Hepatic stellate cell (primary cell): ENCODE measurements at regions not wholly inside any gene's neighbourhood (a gene's known extent, or its start where the extent isn't known, plus 50 kb on each side); places are given as distances from the start of the nearest gene placed in this dataset.
"Not testable (repeated sequence)": the region's sequence is repeated elsewhere in the genome, so short reads cannot be mapped to it uniquely, and the experiment has no call there.

Experiments
- DNase-seq: peaks from one replicate; pipeline ENCODE4 v3.0.0; 2011; ENCODE audit warnings: low spot score

DNA sequence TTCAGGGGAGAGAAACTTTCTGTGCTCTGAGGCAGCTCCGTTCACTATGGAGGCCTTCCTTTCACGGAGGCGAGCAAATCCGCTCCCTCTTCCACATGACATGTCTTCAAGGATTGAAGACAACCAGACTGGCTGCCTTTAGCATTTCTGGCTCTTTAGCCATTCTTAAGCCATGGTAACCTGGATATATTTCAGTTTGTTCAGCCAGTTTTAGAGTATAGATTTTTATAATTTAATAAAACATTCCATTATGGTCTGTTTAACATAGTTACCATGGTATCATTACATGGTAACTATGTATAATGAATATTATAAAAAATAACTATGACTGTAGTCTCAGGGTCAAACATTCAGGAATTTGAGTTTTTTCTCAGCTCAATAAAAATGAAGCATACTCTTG, 54.2 kb upstream of the NFIA start:
- no peak for DNase-seq

DNA sequence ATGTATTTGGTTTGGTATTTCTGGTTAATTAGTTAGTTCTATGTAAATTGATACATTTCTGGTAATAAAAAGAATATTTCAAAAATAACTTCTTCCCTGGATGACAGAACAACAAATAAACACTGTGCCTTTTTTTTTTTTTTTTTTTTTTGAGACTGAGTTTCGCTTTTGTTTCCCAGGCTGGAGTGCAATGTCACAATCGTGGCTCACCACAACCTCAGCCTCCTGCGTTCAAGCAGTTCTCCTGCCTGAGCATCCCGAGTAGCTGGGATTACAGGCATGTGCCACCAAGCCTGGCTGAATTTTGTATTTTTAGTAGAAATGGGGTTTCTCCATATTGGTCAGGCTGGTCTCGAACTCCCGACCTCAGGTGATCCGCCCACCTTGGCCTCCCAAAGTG, 64.3 kb upstream of the NFIA start:
- not testable (repeated sequence) for DNase-seq

DNA sequence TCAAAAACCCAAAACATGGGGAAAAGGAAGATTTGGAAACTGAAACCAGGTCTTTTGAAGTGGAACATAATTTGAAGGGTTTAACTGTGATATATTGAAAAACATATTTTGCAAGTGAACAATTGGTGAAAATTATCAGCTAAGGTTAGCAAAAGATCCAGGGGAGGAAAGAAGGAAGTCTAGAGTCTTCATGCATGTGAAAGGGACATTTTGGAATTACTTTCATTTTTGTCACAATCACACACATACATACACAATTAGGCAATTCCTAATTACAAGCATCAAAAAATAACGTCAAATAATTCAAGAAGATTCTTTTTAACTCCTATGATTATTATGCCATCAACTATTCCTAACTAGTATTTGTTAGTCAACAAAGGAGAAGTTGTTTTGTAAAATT, 64.7 kb upstream of the NFIA start:
- DNase-seq: no peak

DNA sequence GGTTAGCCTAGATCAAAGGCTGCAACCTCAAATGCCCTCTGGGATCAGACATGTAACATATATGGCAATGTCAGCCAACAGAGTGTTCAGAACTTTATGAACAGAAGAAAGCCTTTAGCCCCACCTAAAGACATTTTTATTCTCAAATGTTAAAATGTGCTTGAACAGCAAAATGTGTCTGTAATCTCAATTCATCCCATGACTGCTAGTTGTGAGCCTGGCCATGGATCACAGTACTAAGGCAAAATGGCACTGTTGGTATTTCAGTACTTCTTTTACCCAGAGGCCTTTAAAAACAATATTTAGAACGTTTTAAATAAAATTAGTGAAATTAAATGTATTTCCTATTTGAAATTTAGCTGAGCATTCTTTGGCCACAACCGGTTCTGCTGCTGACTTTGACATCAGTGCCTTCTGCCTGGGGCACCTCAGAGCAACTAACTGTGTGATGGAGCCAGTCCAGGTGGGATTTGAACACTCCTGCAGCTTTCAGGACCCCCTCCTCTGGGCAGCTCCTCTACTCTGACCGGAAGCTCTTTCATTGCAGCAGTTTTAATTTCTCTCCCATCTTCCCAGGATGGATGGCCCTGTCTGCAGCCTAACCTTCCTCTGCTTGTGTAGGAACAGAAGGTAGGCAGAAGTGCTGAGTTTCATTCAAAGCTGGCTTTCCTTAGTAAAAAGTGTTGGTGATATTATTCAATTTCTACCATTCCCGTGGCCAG, 68.3 kb upstream of the NFIA start:
- no peak for DNase-seq

DNA sequence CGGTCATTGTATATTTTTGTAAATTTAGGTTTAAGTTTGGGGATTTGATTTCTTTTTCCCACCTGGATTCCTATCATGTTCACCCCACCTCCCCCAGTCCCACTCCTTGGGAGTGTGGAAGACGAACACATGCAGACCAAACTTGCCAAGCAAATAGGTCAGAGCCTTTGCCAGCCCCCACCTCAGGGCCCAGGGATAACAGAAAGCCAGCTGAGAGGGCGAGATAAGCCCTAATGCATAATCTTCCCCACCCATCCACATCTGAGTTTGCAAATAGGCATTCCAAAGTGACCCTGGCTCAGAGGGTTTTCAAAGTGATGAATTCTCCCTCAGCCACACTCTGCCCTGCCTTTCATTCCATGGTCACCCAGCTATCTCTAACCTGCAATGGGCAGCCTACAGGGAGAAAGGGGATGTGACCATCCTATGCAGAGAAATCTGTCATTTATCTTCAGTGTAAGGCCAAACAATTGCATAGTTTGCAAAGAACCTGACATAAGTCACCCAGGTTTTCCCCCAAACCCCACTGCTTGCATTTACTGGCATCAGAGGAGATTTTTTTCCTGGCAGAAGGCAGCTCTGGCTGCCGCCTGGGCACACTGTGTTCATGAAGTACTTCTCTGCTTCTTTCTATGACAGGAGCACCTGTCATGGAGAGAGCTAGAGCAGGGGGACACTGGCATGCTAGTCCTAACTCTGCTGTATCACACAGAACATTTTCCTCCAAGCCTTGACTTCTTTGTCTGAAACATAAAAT, 69.0 kb upstream of the NFIA start:
- no peak for DNase-seq

DNA sequence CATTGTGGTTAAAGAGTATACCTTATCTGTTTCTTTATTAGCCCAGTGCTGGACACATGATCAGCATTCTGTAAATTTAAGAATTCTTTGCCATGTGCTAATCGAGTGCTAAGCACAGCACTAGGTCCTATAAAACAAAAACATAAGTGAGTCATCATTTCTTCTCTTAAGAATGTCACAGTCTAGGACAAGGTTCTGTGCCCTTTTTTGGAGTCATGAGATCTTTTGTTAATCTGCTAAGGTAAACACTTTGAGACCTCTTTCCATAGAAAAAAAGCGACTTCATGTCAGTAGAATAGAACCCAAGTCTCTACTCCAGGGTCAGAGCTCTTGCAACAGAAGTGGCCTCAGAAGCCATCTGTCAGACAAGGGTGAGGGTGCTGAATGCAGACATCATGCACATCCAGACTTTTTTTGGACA, 70.0 kb upstream of the NFIA start:
- no peak for DNase-seq

DNA sequence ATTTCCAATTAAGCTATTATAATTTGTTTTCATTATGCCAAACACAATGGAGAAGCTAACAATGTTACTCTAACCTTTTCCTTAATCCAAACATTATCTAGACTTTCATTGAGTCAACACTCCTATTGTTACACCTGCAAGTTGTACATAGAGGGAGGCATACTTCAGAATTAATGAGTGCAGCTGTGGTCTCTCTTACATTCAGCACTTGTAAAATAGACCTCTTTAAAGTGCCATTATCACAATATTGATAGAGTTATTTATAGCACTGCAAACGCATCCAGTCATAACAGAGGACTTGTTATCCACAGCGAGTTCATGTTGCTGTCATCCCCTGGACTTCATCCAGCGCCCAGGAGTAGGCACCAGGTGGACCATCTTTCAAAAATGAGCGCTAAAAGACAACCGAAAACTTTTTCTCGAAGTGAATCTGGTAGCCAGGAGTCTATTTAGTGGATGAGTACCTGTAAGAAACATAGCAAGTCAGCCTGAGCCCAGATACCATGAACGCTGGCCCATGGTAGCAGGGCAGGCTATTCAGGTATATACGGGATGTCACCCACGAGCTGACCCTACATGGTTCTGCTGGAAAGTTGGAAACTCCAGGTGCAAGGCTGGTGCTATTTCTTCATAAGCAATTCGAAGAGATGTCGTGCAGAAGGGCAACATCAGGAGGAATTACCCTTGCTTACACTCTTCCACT, 70.6 kb upstream of the NFIA start:
- no peak for DNase-seq

DNA sequence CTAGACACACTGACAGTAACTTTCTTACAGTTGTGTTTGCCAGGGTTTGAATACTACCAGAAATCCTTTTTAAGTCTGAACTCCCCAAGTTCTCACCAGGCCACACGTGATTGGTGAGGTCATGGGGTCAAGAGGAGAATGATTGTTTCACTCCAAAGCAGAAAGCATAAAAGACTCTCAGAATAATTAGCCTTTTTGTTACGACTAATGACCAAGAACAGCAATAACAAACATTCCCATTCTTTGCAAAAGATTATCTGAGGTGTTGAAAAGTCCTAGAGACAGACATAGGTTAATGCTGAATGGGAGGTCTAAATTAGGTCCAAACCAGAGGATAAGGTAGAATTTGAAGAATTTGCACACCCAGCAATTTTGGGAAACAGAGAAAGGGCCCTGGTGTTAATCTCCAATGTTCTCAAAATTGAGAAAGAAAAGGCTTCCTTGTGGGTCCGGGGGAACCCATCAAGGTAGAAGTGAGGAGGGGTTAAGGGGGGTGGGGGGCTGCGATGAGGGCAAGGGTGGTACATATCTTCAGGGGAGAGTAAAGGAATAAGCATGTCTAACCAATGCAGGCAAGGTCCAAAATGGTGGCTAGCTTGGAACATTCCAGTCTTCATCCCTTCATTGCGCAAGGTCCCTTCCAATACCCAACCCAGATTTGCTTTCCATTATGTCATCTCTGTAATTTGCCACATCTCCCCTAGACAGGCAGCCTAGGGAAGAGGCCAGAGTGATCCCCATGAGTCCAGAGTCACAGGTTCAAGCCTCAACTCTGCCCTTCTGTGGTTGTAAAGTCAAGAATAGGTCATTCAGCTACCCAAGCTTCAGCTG, 74.6 kb upstream of the NFIA start:
- no peak for DNase-seq

DNA sequence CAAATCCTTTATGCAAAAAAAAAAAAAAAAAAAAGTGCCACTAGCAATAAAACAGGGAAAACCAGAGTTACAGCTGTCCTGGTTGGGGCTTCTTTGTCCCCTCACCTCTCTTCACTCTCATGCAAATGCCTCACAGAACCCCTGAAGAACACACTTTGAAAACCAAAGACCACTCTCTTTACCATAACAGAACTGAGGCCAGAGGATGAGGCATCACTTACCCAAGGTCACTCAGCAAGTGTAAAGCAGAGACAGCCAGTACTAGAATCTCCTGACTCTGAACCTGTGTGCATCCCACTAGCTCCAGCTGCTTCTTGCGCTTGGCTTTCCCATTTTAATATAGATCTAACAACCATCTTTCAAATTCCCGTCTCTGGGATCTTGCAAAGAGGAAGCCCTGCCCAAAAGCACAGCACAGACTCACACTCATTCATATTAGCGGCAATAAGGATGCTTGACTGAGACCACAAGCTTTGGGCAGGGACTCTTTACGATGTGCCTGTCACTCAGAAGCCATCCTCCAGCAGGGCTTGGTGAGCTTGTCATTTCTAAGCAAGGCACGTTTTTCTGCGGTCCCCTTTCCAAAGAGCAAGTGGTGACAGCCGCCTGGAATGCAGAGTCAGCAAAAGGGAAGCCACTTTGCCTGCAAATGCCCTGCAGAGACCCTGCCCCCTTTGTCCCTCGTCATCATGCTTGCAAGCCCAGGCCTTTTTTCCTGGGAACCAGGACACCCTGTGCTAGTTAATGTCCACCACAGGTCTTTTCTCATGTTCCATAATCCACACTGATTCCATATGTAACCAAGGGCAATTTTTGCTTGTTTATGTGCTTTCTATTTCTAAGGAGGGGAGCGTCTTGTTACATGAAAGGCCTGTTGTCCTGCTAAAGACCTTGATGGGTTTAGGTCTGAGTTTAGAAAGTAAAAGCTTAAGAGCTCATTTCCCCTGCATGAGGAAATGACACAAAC, 76.5 kb upstream of the NFIA start:
- no peak for DNase-seq

DNA sequence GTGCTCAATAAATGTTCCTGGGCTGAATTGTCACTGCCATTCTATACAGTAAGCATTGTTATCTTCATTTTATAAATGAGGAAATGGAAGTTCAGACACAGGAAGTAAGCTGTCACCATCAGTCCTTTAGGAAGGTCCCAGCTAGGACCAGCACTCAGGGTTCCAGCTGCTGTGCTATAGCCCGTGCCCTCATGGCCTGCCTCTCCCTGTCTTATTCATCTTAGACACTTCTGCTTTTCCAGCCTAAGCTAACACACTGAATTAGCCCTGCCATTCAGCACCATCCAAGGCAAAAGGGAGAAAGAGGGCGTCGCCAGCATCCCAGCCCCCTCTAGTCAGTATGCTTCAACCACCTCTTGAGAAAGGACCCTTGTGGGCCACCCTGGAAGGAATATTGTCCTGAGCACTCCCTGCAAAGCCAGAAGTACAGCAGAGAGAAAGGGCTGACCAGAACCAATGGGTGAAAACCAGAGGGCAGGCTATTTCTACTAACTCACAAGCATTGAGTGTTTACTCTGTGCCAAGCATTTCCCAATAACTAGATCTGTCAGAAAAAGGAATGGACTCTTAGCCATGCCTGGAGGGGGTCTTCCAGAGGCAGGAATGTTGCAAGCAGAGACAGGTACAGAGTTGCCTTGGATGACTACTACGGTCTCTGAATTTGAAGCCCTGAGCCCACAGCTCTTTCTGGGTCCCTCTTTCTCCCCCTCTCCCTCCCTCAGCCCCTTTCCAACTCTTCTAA, 77.9 kb upstream of the NFIA start:
- DNase-seq: no peak

DNA sequence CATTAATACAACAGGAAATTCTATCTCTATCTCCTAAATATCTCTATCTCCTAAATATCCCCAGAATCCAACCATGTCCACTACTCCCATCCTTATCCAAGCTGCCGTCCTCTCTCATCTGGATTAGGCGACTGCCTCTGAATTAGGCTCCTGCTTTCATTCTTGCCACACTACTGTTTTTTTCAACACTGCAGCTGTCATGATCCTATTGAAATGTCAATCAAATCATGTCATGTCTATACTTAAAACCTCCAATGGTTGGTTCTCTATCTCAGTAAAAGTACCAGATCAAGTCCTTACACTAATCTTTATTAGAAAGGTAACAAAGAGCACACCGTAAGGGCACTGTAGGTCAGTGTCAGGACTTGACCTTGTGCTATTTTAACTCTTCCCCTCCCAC, 82.0 kb upstream of the NFIA start:
- DNase-seq: no peak

DNA sequence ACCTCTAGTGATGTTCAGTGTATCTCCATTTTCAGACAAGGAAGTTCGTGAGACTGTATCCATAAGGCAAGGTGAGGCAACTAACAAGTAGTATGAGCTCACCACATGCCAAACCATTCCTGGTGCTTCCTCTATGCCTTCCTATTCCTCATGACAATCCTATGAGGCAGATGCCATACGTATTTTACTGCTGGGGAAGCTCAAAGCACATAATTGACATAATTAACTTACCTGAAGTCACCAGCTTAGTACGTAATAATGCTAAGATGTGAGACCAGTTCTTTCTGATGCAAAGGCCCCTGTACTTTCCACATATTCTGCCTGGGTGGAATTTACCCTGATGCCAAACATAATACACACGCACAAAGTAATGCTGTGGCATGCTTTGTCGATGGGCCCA, 83.6 kb upstream of the NFIA start:
- no peak for DNase-seq

DNA sequence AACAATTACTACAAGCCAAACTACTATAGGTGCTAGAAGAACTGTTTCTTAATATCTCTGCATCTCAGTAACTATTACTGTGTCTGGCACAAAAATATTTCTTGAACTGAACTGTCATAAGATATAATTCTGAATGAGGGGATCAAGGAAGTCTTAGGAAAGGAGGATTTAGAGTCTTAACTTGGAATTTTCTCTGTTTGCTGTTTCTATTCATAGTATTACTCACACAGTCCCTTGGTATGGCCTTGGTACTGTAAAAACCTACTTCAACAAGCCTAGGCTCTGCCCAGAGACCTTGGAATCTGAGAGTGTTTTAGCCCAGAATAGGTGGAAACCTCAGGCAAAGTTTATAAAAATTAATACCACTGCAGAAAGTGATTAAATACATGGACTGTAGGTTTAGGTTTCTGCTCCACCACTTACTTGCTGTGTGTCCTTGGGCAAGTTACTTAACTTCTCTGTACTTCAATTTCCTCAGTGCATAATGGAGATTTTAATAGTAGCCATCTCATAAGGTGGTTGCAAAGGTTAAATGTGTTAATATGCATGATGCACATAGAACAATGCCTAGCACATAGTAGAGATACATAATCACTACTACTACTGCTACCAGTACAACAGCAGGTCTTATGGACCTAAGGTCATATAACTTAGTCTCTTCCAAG, 87.4 kb upstream of the NFIA start:
- no peak for DNase-seq

DNA sequence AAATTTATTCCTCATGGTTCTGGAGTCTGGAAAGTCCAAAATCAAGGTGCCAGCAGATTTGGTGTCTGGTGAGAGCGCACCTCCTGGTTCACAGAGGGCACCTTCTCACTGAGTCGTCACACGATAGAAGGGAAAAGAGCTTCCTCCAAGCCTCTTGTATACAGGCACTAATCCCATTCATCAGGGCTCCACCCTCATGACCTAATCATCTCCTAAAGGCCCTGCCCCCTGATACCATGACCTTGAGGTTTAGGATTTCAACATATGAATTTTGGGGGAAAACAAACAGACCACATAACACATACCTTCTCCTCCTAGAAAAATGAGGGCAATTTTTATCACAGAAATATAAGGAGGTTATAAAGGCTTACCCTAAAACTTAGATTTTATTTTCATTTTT, 88.0 kb upstream of the NFIA start:
- no peak for DNase-seq

DNA sequence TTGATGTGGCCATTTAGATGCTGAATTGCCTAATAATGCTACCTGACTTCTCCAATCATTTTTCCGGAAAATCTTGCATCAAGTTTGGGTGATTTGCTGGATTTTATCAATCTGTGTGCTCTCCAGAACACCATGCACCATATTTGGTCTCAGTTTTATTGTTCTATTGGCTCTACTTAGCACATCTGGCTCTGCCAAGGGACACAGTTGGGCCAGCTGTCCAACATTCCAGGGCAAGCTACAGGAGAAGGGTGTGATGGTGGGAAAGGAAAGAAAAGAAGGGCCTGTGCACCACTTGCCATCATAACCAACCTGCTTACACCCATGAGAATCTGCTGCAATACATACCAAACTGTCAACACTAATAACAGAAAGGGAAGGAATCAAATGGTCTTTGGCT, 90.2 kb upstream of the NFIA start:
- DNase-seq: no peak

DNA sequence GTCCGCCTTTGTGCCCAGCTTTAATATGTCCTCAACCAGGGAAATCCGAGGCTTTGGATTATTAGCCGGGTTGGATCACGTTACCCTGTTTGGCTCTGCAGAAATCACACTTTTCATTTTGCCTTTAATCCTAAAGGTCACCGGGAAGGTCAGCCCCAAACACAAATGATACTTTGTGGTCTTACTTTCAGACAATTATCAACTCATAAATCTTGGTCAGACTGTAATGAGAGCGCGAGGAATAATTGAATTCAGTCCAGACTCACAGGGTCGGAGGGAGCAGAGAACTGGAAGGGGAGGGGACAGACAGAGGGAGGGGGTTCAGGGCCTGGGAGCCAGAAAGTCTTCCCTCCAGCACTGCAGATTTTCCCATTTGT, 91.7 kb upstream of the NFIA start:
- no peak for DNase-seq

DNA sequence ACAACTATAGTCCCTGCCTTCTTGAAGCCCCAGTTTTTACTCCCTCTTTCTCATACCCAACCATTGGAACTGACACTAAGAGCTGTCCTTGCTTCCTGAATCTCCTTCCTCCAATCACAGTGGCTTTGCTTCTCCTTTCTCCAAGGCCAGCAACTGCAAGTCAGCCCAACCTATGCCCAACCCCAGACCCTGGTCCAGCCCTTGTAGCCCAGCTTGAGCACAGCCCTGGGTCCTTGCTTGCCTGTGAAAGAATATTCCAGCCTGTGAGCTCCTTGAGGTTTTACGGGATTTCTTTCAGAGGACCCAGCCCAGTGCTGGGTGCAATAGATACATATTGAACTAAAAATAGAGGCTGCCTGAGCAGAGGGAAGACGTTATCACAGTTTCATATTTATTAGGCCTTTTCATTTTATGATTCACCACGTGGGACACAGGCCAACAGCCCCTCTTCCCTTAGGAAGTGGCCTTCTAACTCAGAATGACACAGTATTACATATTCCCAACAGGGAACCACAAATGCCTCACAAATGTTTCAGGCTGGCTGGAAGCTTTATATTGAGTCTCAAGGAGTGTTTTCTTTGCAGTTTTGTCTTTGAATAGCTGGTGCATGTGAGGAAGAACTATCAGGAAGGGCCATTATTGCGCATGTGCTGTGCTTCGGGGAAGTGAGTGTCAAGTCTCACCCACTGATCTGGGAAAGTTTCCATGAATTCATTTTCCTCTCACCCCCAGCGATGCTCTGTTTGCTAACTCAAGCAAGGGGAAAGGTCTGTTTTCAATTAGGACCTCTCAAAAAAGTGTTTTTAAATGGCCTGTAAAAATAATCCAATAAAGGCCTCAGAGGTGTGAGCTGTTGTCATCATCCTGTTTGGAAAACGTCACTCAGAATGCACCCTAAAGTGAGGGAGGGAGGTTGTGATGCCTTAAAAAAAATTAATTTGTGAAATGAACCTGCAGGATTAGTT, 92.3 kb upstream of the NFIA start:
- DNase-seq: peak; percentile 58

DNA sequence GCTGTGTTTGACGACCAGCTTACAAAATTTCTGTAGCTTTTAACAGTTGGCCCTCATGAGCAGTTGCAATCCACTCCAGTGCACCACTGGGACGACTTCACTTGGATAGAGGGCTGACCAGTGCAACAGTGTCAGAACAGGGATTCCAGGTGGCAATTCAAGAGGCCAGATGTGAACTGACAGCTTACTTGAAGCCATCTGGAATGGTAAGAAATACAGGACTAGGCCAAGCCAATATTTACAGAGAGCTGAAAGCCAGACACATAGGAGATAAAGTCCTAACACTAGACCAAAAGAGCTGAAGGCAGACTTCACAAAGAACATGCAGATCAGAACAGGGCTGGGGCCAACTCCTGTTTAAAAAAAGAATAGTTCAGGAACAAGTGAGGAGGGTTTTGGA, 93.5 kb upstream of the NFIA start:
- no peak for DNase-seq

DNA sequence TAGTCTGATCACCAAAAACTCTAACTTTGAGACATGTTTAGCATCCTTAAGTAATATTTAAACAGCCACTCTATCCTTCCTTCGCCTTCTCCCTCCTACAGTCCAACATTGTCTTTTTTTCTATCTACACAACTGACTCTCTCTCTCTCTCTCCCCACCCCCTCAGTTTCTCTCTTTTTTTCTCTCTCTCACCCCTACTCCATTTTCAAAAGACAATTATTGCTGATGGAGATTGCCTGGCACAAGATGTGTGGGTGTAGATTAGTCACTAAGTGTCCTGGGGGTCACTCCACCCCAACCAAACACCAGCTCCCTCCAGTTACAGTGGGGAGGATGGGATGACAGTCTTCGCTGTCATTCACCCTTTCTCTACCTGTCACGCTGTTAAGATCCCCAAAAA, 94.5 kb upstream of the NFIA start:
- DNase-seq: no peak
